Ovary (tissue), 7 donors: ENCODE measurements at regions not wholly inside any gene's neighbourhood (a gene's known extent, or its start where the extent isn't known, plus 50 kb on each side); places are given as distances from the start of the nearest gene placed in this dataset.

Experiments
- DNase-seq, 5 donors: peaks; one replicate each; pipeline ENCODE4 v3.0.0-alpha.2; 2019 to 2020
- H3K27ac ChIP-seq, 2 donors: fragments of 200-600 bp; one replicate each; pipeline versions ENCODE4 v1.5.1 to v1.8.0; 2019 to 2022
- H3K27me3 ChIP-seq: fragments of 200-600 bp; one replicate; pipeline ENCODE4 v1.8.0; 2022
- H3K36me3 ChIP-seq: fragments of 200-600 bp; sonication (generic); one replicate; pipeline ENCODE4 v1.5.1; 2019
- H3K4me1 ChIP-seq: one replicate; pipeline ENCODE4 v1.8.1; 2013; ENCODE audit warnings: mild to moderate bottlenecking, moderate library complexity; ENCODE audit not compliant: insufficient read depth
- H3K4me3 ChIP-seq: fragments of 200-600 bp; sonication (generic); one replicate; pipeline ENCODE4 v1.5.1; 2017
- H3K9me3 ChIP-seq, 2 donors: fragments of 200-600 bp in 1 of 2; sonication (generic) in 1 of 2; one replicate each; pipeline versions ENCODE4 v1.5.1 to v1.8.1; 2013 to 2019; ENCODE audit warnings: mild to moderate bottlenecking in 1 of 2, moderate library complexity in 1 of 2
- CTCF ChIP-seq, 3 donors: fragments of 450-650 bp in 2 of 3; fragments of 200-600 bp in 1 of 3; IDR thresholded peaks; one replicate each; pipeline versions ENCODE4 v1.5.1 to v1.8.0; 2016 to 2022; ENCODE audit warnings: antibody characterized with exemption in 3 of 3, mild to moderate bottlenecking in 1 of 3
- EP300 ChIP-seq: sonication (generic); formaldehyde crosslinking; IDR thresholded peaks from one replicate; pipeline ENCODE4 v1.6.1; 2017; ENCODE audit warnings: antibody characterized with exemption
- POLR2A ChIP-seq: fragments of 450-650 bp; IDR thresholded peaks from one replicate; pipeline ENCODE4 v1.6.1; 2017; ENCODE audit warnings: antibody characterized with exemption, mild to moderate bottlenecking, moderate library complexity
- WGBS, 3 donors: extraction: QIAGEN DNeasy Blood & Tissue Kit in 1 of 3; methylation state at CpG; one replicate each; pipeline versions ENCODE4 v1.1.5 to v1.1.7; 2013 to 2017; 5-methylcytosine and 5-hydroxymethylcytosine counted together
- intact Hi-C, 4 donors: fragments of 100-400 bp; cut with DNase I; formaldehyde crosslinking; loops; one replicate each; pipeline versions ENCODE4 v1.11.0 to v1.15.1; 2022 to 2023
- donor health status: DM: no; HTN: no; CAD: no; lungs with moderate emphysema.
- donor health status: DM: no; HTN: no; CAD: no.
- donor health status: Bipolar disorder and iron deficiency.
- donor health status: DM: no; HTN: no; CAD: no.
- donor health status: DM: yes; HTN: yes; CAD: no.

GRCh38 chrX:45769761-45770582, 569.3 kb upstream of the DIPK2B start:
- Histone ChIP-seq H3K27ac (peak overlapping the region; percentile 17 to 58), H3K36me3 (no peaks in the 10 kb centered on the region), H3K4me1 (peaks cover 3% of the 10 kb centered on the region), H3K4me3 (peak overlapping the region; percentile 38), H3K9me3 (no peaks in the 10 kb centered on the region), H3K27me3 (no peaks in the 10 kb centered on the region)
- intact Hi-C loops = loop anchor here in 1 of 4 donors (10.0 kb wide), 1 partner anchor 255 kb away; no protein-coding TSS in a partner anchor
- TF ChIP-seq EP300 = no peak
- TF ChIP-seq POLR2A = peak; percentile 23
- 28 to 35% (median 34%) methylated on average over 18 of the region's 18 CpGs for WGBS, 3 donors
- peak; percentile 66 to 79 (median 76) for DNase-seq

- intact Hi-C loops = no loop called here
- no peak for DNase-seq
These were observed 568.1 kb upstream of the DIPK2B start for GRCh38 chrX:45768666-45769236.

GRCh38 chrX:45766981-45767501, 566.4 kb upstream of the DIPK2B start:
- intact Hi-C loops = no loop called here
- Histone ChIP-seq H3K27ac (peak overlapping the region in 1 of 2 donors; percentile 45), H3K9me3 (no peaks in the 10 kb centered on the region), H3K4me1 (no peaks in the 10 kb centered on the region), H3K36me3 (no peaks in the 10 kb centered on the region), H3K4me3 (peak overlapping the region; percentile 38), H3K27me3 (no peaks in the 10 kb centered on the region)
- TF ChIP-seq CTCF (IDR thresholded peaks at IDR 0.05) (no peak), POLR2A (no peak), EP300 (no peak)
- DNase-seq = no peak
- 44 to 47% (median 45%) methylated on average over 3 of the region's 3 CpGs for WGBS, 3 donors

More at GRCh38 chrX:45768666-45769236, 568.1 kb upstream of the DIPK2B start:
- H3K4me3 ChIP-seq = peak overlapping the region; percentile 38
- H3K4me1 ChIP-seq = peaks cover 3% of the 10 kb centered on the region
- WGBS, 3 donors = 31 to 47% (median 33%) methylated on average over 6 of the region's 6 CpGs
- no peaks in the 10 kb centered on the region for H3K27me3 ChIP-seq
- H3K36me3 ChIP-seq = no peaks in the 10 kb centered on the region
- H3K9me3 ChIP-seq = no peaks in the 10 kb centered on the region
- peak overlapping the region; percentile 17 to 58 for H3K27ac ChIP-seq
- TF ChIP-seq CTCF (IDR thresholded peaks at IDR 0.05) (no peak), EP300 (no peak), POLR2A (no peak)

- Histone ChIP-seq H3K9me3 (no peaks in the 10 kb centered on the region), H3K27me3 (no peaks in the 10 kb centered on the region), H3K27ac (peak overlapping the region in 1 of 2 donors; percentile 17), H3K4me1 (no peaks in the 10 kb centered on the region), H3K36me3 (no peaks in the 10 kb centered on the region), H3K4me3 (no peak overlapping the region)
- 41 to 57% (median 54%) methylated on average over 4 of the region's 4 CpGs for WGBS, 3 donors
- no peak for TF ChIP-seq POLR2A
- no peak for TF ChIP-seq CTCF (IDR thresholded peaks at IDR 0.05)
- no peak for TF ChIP-seq EP300
- intact Hi-C loops = no loop called here
- no peak for DNase-seq
These were observed 565.1 kb upstream of the DIPK2B start for GRCh38 chrX:45765767-45766166.

GRCh38 chrX:45765281-45765680, 564.6 kb upstream of the DIPK2B start:
- no peaks in the 10 kb centered on the region for H3K27me3 ChIP-seq
- no peaks in the 10 kb centered on the region for H3K9me3 ChIP-seq
- TF ChIP-seq CTCF (IDR thresholded peaks at IDR 0.05) = no peak
- no peak for TF ChIP-seq EP300
- TF ChIP-seq POLR2A = no peak
- H3K4me3 ChIP-seq = no peak overlapping the region
- no peaks in the 10 kb centered on the region for H3K4me1 ChIP-seq
- 0 to 4% (median 2%) methylated on average over 1 of the region's 1 CpG for WGBS, 3 donors
- DNase-seq = no peak
- intact Hi-C loops = no loop called here
- no peaks in the 10 kb centered on the region for H3K36me3 ChIP-seq
- H3K27ac ChIP-seq = no peak overlapping the region
